ENCODE measurements at regions not wholly inside any gene's neighbourhood (a gene's known extent, or its start where the extent isn't known, plus 50 kb on each side); places are given as distances from the start of the nearest gene placed in this dataset.

DNA sequence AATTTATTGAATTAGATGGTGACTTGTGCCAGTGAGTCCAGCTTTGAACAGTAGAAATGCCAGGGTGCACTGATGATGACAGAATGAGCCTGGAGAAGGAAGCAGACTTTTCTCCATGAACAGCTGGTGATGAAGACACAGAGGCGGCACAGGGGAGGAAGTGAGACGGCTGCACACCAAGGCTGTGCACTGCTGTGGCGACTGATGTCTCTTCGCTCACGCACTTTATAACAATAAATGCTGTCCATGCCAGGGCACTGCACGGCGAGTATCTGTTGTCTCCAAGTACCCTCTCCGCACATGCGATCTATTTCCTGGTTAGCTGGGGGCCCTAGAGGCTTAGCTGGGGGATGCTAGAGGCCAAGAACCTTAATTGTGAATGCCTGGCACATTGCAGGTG lies 175.2 kb downstream of the TMEM200C start:
- H3K27me3 ChIP-seq (ENCODE audit: control insufficient read depth, extremely low read depth, insufficient read depth, low read length), result no peaks in the 10 kb centered on the region
- H3K9me3 ChIP-seq (ENCODE audit: control insufficient read depth, low read depth, low read length), result no peaks in the 10 kb centered on the region
- FAIRE-seq (no peak), DNase-seq (ENCODE audit: low read depth, low spot score) (no peak)
- no peak overlapping the region for H3K4me3 ChIP-seq (ENCODE audit: control insufficient read depth in 2 of 3, extremely low read depth in 1 of 3, insufficient read depth in 2 of 3, low read depth in 1 of 3, low read length in 3 of 3)
- H3K4me2 ChIP-seq (ENCODE audit: control insufficient read depth, extremely low read depth, insufficient read depth, low read depth, low read length), result no peak overlapping the region
- TF ChIP-seq, protein P1, sequence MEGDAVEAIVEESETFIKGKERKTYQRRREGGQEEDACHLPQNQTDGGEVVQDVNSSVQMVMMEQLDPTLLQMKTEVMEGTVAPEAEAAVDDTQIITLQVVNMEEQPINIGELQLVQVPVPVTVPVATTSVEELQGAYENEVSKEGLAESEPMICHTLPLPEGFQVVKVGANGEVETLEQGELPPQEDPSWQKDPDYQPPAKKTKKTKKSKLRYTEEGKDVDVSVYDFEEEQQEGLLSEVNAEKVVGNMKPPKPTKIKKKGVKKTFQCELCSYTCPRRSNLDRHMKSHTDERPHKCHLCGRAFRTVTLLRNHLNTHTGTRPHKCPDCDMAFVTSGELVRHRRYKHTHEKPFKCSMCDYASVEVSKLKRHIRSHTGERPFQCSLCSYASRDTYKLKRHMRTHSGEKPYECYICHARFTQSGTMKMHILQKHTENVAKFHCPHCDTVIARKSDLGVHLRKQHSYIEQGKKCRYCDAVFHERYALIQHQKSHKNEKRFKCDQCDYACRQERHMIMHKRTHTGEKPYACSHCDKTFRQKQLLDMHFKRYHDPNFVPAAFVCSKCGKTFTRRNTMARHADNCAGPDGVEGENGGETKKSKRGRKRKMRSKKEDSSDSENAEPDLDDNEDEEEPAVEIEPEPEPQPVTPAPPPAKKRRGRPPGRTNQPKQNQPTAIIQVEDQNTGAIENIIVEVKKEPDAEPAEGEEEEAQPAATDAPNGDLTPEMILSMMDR (optimal IDR thresholded peaks at IDR 0.05 in 1 of 3, IDR thresholded peaks at IDR 0.05 in 1 of 3, conservative IDR thresholded peaks at IDR 0.05 in 1 of 3; ENCODE audit: extremely low read depth in 1 of 3, insufficient read depth in 2 of 3, low read length in 3 of 3), result no peak
- TF ChIP-seq EZH2 (IDR thresholded peaks at IDR 0.05; ENCODE audit: low read length), result no peak
- no peak overlapping the region for H3K9ac ChIP-seq (ENCODE audit: control insufficient read depth, extremely low read depth, insufficient read depth, low read length)
- no peaks in the 10 kb centered on the region for H4K20me1 ChIP-seq (ENCODE audit: control insufficient read depth, extremely low read depth, insufficient read depth, low read length)
- H2AFZ ChIP-seq (ENCODE audit: control insufficient read depth, low read length), result no peak overlapping the region
- H3K9me1 ChIP-seq (ENCODE audit: control insufficient read depth, extremely low read depth, insufficient read depth, low read length), result no peaks in the 10 kb centered on the region
- H3K36me3 ChIP-seq (ENCODE audit: control insufficient read depth in 2 of 2, extremely low read depth in 1 of 2, insufficient read depth in 2 of 2, low read length in 2 of 2), result no peaks in the 10 kb centered on the region
- H3K79me2 ChIP-seq (ENCODE audit: control insufficient read depth, insufficient read depth, low read length), result no peaks in the 10 kb centered on the region
- no peaks in the 10 kb centered on the region for H3K4me1 ChIP-seq (ENCODE audit: control insufficient read depth, extremely low read depth, insufficient read depth, low read length)
- no peak overlapping the region for H3K27ac ChIP-seq (ENCODE audit: control insufficient read depth, insufficient read depth, low read length)
- dilution Hi-C loops (cut with MboI; ENCODE audit: extremely low pct_ligation_motif_present, low sequenced_read_pairs), result no loop called here

DNA sequence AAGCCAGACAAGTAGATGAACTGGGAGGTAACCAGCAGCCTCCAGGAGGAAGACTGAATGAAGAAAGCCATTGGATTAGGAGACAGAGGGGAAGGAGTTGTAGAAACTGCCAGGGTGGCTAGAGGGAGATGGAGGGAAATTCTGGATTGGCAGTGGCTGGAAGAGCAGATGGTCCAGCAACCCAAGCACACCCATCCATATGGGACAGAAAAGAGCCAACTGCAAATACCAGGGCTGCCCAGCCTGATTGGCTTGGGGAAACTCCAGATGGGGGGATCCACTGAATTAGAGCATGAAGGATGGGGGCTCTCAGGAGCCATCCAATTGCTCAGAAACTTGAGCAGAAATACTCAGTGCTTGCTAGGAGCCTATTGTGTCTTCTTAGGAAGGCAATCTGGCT lies 173.5 kb upstream of the EPB41L3 start:
- Histone ChIP-seq H3K4me3 (ENCODE audit: control insufficient read depth in 2 of 3, extremely low read depth in 1 of 3, insufficient read depth in 2 of 3, low read depth in 1 of 3, low read length in 3 of 3) (no peak overlapping the region), H2AFZ (ENCODE audit: control insufficient read depth, low read length) (no peak overlapping the region), H3K9ac (ENCODE audit: control insufficient read depth, extremely low read depth, insufficient read depth, low read length) (no peak overlapping the region), H3K9me3 (ENCODE audit: control insufficient read depth, low read depth, low read length) (no peaks in the 10 kb centered on the region), H4K20me1 (ENCODE audit: control insufficient read depth, extremely low read depth, insufficient read depth, low read length) (no peaks in the 10 kb centered on the region), H3K79me2 (ENCODE audit: control insufficient read depth, insufficient read depth, low read length) (no peaks in the 10 kb centered on the region), H3K4me2 (ENCODE audit: control insufficient read depth, extremely low read depth, insufficient read depth, low read depth, low read length) (no peak overlapping the region), H3K36me3 (ENCODE audit: control insufficient read depth in 2 of 2, extremely low read depth in 1 of 2, insufficient read depth in 2 of 2, low read length in 2 of 2) (no peaks in the 10 kb centered on the region), H3K27ac (ENCODE audit: control insufficient read depth, insufficient read depth, low read length) (no peak overlapping the region), H3K27me3 (ENCODE audit: control insufficient read depth, extremely low read depth, insufficient read depth, low read length) (no peaks in the 10 kb centered on the region), H3K4me1 (ENCODE audit: control insufficient read depth, extremely low read depth, insufficient read depth, low read length) (no peaks in the 10 kb centered on the region), H3K9me1 (ENCODE audit: control insufficient read depth, extremely low read depth, insufficient read depth, low read length) (no peaks in the 10 kb centered on the region)
- FAIRE-seq (no peak), DNase-seq (ENCODE audit: low read depth, low spot score) (no peak)
- dilution Hi-C loops (cut with MboI; ENCODE audit: extremely low pct_ligation_motif_present, low sequenced_read_pairs), result no loop called here
- TF ChIP-seq EZH2 (IDR thresholded peaks at IDR 0.05; ENCODE audit: low read length), result no peak
- TF ChIP-seq, protein P1 (optimal IDR thresholded peaks at IDR 0.05 in 1 of 3, IDR thresholded peaks at IDR 0.05 in 1 of 3, conservative IDR thresholded peaks at IDR 0.05 in 1 of 3; ENCODE audit: extremely low read depth in 1 of 3, insufficient read depth in 2 of 3, low read length in 3 of 3), result no peak

All from keratinocyte (primary cell).